HEK293T (cell line): ENCODE measurements at regions not wholly inside any gene's neighbourhood (a gene's known extent, or its start where the extent isn't known, plus 50 kb on each side); places are given as distances from the start of the nearest gene placed in this dataset.

Experiments
- CTCF ChIA-PET: fragments of 350-600 bp; formaldehyde crosslinking; extraction: SDS; loops from one replicate; lab custom pipeline; 2021; ENCODE audit warnings: antibody characterized with exemption, inconsistent platforms; lab: Yijun Ruan, JAX
- POLR2A ChIA-PET: fragments of 350-600 bp; formaldehyde crosslinking; extraction: SDS; loops from one replicate; lab custom pipeline; 2020; ENCODE audit warnings: antibody characterized with exemption, inconsistent platforms; lab: Yijun Ruan, JAX
- DNase-seq: peaks from one replicate; pipeline ENCODE4 v3.0.0; 2012; ENCODE audit warnings: mixed read lengths; ENCODE audit errors: extremely low spot score
- ARNT ChIP-seq: fragments of 450-650 bp; IDR thresholded peaks from 2 replicates; pipeline ENCODE4 v1.6.1; 2017; ENCODE audit warnings: mild to moderate bottlenecking
- BHLHE40 ChIP-seq: fragments of 450-650 bp; IDR thresholded peaks from 2 replicates; pipeline ENCODE4 v1.6.1; 2016; ENCODE audit warnings: mild to moderate bottlenecking, moderate library complexity, borderline replicate concordance
- CTBP1 ChIP-seq: fragments of 450-650 bp; IDR thresholded peaks from 2 replicates; pipeline ENCODE4 v1.6.1; 2016; ENCODE audit warnings: borderline replicate concordance
- ELF4 ChIP-seq: fragments of 450-650 bp; IDR thresholded peaks from 2 replicates; pipeline ENCODE4 v1.6.1; 2017; ENCODE audit warnings: antibody characterized with exemption
- FOXA1 ChIP-seq: fragments of 450-650 bp; IDR thresholded peaks from 2 replicates; pipeline ENCODE4 v1.6.1; 2016; ENCODE audit warnings: mild to moderate bottlenecking
- FOXK2 ChIP-seq: fragments of 450-650 bp; IDR thresholded peaks from 2 replicates; pipeline ENCODE4 v1.6.1; 2016; ENCODE audit warnings: mild to moderate bottlenecking
- FOXM1 ChIP-seq: fragments of 450-650 bp; IDR thresholded peaks from 2 replicates; pipeline ENCODE4 v1.6.1; 2017; ENCODE audit warnings: mild to moderate bottlenecking, borderline replicate concordance
- HDGF ChIP-seq: fragments of 450-650 bp; IDR thresholded peaks from 2 replicates; pipeline ENCODE4 v1.6.1; 2017; ENCODE audit warnings: antibody characterized with exemption, borderline replicate concordance
- L3MBTL2 ChIP-seq: fragments of 450-650 bp; conservative IDR thresholded peaks from 2 replicates; pipeline ENCODE4 v1.6.1; 2016; ENCODE audit warnings: mild to moderate bottlenecking
- LEF1 ChIP-seq: fragments of 450-650 bp; IDR thresholded peaks from 2 replicates; pipeline ENCODE4 v1.6.1; 2017; ENCODE audit warnings: mild to moderate bottlenecking, borderline replicate concordance
- NFRKB ChIP-seq: fragments of 450-650 bp; IDR thresholded peaks from 2 replicates; pipeline ENCODE4 v1.6.1; 2016; ENCODE audit warnings: mild to moderate bottlenecking, moderate library complexity
- PKNOX1 ChIP-seq: fragments of 450-650 bp; IDR thresholded peaks from 2 replicates; pipeline ENCODE4 v1.6.1; 2016
- SP1 ChIP-seq: fragments of 450-650 bp; IDR thresholded peaks from 2 replicates; pipeline ENCODE4 v1.6.1; 2017
- SUZ12 ChIP-seq: fragments of 450-650 bp; IDR thresholded peaks from 2 replicates; pipeline ENCODE4 v1.6.1; 2016; ENCODE audit warnings: mild to moderate bottlenecking
- TARDBP ChIP-seq: fragments of 450-650 bp; IDR thresholded peaks from 2 replicates; pipeline ENCODE4 v1.6.1; 2016
- ZNF384 ChIP-seq: fragments of 450-650 bp; IDR thresholded peaks from 2 replicates; pipeline ENCODE4 v1.6.1; 2016

- no peak for TF ChIP-seq TARDBP
- no peak for TF ChIP-seq SUZ12
- no peak for TF ChIP-seq FOXK2
- no peak for TF ChIP-seq ARNT
- no peak for TF ChIP-seq FOXA1
- TF ChIP-seq CTBP1 = no peak
- TF ChIP-seq LEF1 = no peak
- no peak for TF ChIP-seq PKNOX1
- TF ChIP-seq HDGF = no peak
- no peak for TF ChIP-seq NFRKB
- TF ChIP-seq FOXM1 = no peak
- TF ChIP-seq BHLHE40 = no peak
- TF ChIP-seq ELF4 = no peak
- no peak for TF ChIP-seq ZNF384
- TF ChIP-seq L3MBTL2 = no peak
- DNase-seq = no peak
- ChIA-PET POLR2A (no interaction called here), CTCF (interaction anchor here (0.6 kb wide), 1 partner anchor 202 kb away, joined by 3 read pairs; no protein-coding TSS in a partner anchor)
Measured at GRCh38 chr6:14259594-14260152, 142.1 kb downstream of the CD83 start.

GRCh38 chr6:14260839-14261238 is 143.3 kb downstream of the CD83 start:
- CTCF ChIA-PET = no interaction called here
- no peak for DNase-seq
- no peak for TF ChIP-seq BHLHE40
- no peak for TF ChIP-seq SUZ12
- no peak for TF ChIP-seq FOXA1
- no peak for TF ChIP-seq ZNF384
- TF ChIP-seq FOXK2 = no peak
- no peak for TF ChIP-seq TARDBP
- no peak for TF ChIP-seq ARNT
- TF ChIP-seq HDGF = no peak
- TF ChIP-seq FOXM1 = no peak
- POLR2A ChIA-PET = no interaction called here

- ChIA-PET CTCF (no interaction called here), POLR2A (no interaction called here)
- DNase-seq = no peak
- TF ChIP-seq ARNT = no peak
- no peak for TF ChIP-seq ZNF384
- no peak for TF ChIP-seq FOXK2
- TF ChIP-seq CTBP1 = no peak
- no peak for TF ChIP-seq LEF1
- TF ChIP-seq PKNOX1 = no peak
- TF ChIP-seq SP1 = no peak
- no peak for TF ChIP-seq TARDBP
- TF ChIP-seq SUZ12 = no peak
- no peak for TF ChIP-seq BHLHE40
- TF ChIP-seq FOXA1 = no peak
- TF ChIP-seq HDGF = no peak
- TF ChIP-seq FOXM1 = no peak
- no peak for TF ChIP-seq L3MBTL2
- no peak for TF ChIP-seq NFRKB
- no peak for TF ChIP-seq ELF4
Measured at GRCh38 chr6:14263881-14264424, 146.4 kb downstream of the CD83 start.

- no peak for DNase-seq
- CTCF ChIA-PET = interaction anchor here (0.6 kb wide), 1 partner anchor 1209 kb away, joined by 3 read pairs; no protein-coding TSS in a partner anchor
- TF ChIP-seq ELF4 = no peak
- TF ChIP-seq L3MBTL2 = no peak
- TF ChIP-seq HDGF = no peak
- TF ChIP-seq CTBP1 = no peak
- TF ChIP-seq SP1 = no peak
- no peak for TF ChIP-seq SUZ12
- POLR2A ChIA-PET = no interaction called here
Measured at GRCh38 chr6:14265049-14266021, 147.8 kb downstream of the CD83 start.

GRCh38 chr6:14266266-14266665 is 148.7 kb downstream of the CD83 start:
- ChIA-PET CTCF (interaction anchor here (0.6 kb wide), 1 partner anchor 1208 kb away, joined by 3 read pairs; no protein-coding TSS in a partner anchor), POLR2A (no interaction called here)
- no peak for DNase-seq
- TF ChIP-seq ARNT = no peak
- no peak for TF ChIP-seq BHLHE40
- no peak for TF ChIP-seq FOXK2
- no peak for TF ChIP-seq L3MBTL2
- no peak for TF ChIP-seq FOXA1
- TF ChIP-seq SUZ12 = no peak
- no peak for TF ChIP-seq HDGF
- TF ChIP-seq CTBP1 = no peak
- no peak for TF ChIP-seq FOXM1
- no peak for TF ChIP-seq PKNOX1
- TF ChIP-seq LEF1 = no peak
- TF ChIP-seq ELF4 = no peak
- no peak for TF ChIP-seq NFRKB
- no peak for TF ChIP-seq ZNF384
